Gastroesophageal sphincter (tissue), 3 donors: ENCODE measurements at regions not wholly inside any gene's neighbourhood (a gene's known extent, or its start where the extent isn't known, plus 50 kb on each side); places are given as distances from the start of the nearest gene placed in this dataset.

Source experiments
- POLR2A ChIP-seq, 2 donors: fragments of 450-650 bp; IDR thresholded peaks; one replicate each; pipeline ENCODE4 v1.6.1; 2017; ENCODE audit warnings: antibody characterized with exemption in 2 of 2, mild to moderate bottlenecking in 2 of 2, moderate library complexity in 1 of 2
- POLR2AphosphoS5 ChIP-seq: sonication (generic); formaldehyde crosslinking; IDR thresholded peaks from one replicate; pipeline ENCODE4 v1.6.1; 2017; ENCODE audit warnings: antibody characterized with exemption
- TF ChIP-seq, protein P1 (sequence below), 4 experiments: fragments of 200-600 bp in 2 of 4; fragments of 450-650 bp in 2 of 4; sonication (generic) in 1 of 4; IDR thresholded peaks; one replicate each; pipeline ENCODE4 v1.5.1; 2017 to 2019; ENCODE audit warnings: antibody characterized with exemption in 4 of 4, mild to moderate bottlenecking in 2 of 4, moderate library complexity in 2 of 4

DNA sequence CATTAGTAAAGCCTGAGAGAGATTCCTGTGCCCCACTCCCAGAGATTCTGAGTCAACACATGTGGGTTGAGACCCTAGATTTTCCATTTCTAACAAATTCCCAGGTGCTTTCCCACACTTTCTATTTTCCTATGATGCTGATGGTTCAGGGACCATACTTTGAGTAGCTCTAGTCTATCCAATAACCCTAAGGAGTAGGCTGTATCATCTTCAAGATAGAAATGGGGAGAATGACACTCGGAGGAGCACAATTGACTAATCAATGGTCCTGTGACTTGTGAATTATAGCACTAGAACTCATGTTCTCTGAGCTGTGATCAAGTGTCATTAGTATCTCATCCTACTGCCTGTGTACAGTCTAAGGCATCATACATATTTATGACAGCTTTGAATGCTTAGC lies 232.9 kb upstream of the B3GALT2 start:
- TF ChIP-seq, protein P1, sequence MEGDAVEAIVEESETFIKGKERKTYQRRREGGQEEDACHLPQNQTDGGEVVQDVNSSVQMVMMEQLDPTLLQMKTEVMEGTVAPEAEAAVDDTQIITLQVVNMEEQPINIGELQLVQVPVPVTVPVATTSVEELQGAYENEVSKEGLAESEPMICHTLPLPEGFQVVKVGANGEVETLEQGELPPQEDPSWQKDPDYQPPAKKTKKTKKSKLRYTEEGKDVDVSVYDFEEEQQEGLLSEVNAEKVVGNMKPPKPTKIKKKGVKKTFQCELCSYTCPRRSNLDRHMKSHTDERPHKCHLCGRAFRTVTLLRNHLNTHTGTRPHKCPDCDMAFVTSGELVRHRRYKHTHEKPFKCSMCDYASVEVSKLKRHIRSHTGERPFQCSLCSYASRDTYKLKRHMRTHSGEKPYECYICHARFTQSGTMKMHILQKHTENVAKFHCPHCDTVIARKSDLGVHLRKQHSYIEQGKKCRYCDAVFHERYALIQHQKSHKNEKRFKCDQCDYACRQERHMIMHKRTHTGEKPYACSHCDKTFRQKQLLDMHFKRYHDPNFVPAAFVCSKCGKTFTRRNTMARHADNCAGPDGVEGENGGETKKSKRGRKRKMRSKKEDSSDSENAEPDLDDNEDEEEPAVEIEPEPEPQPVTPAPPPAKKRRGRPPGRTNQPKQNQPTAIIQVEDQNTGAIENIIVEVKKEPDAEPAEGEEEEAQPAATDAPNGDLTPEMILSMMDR (IDR thresholded peaks at IDR 0.05), result no peak
- TF ChIP-seq POLR2A (IDR thresholded peaks at IDR 0.05), result no peak
- no peak for TF ChIP-seq POLR2AphosphoS5
